DOHH2 (cell line): ENCODE measurements at regions not wholly inside any gene's neighbourhood (a gene's known extent, or its start where the extent isn't known, plus 50 kb on each side); places are given as distances from the start of the nearest gene placed in this dataset.

Experiments
- H3F3A ChIP-seq: fragments of 200-600 bp; sonication (generic), shearing (Covaris generic); 2 replicates; pipeline ENCODE4 v1.6.0; 2016; ENCODE audit warnings: antibody characterized with exemption, mild to moderate bottlenecking; ENCODE audit not compliant: control insufficient read depth, insufficient read depth
- H3K27ac ChIP-seq: fragments of 200-600 bp; sonication (generic); 2 replicates; pipeline ENCODE4 v1.5.1; 2014; ENCODE audit warnings: low read depth, mild to moderate bottlenecking, low read length, moderate library complexity
- H3K27me3 ChIP-seq: fragments of 200-600 bp; sonication (generic); 2 replicates; pipeline ENCODE4 v1.6.1; 2014; ENCODE audit warnings: mild to moderate bottlenecking, low read length, mixed read lengths; ENCODE audit not compliant: control insufficient read depth
- H3K36me3 ChIP-seq: fragments of 200-600 bp; sonication (generic); 2 replicates; pipeline ENCODE4 v1.6.1; 2014; ENCODE audit warnings: mild to moderate bottlenecking, low read length, moderate library complexity, mixed read lengths; ENCODE audit not compliant: control insufficient read depth
- H3K4me1 ChIP-seq: fragments of 200-600 bp; sonication (generic); 2 replicates; pipeline ENCODE4 v1.6.1; 2014; ENCODE audit warnings: mild to moderate bottlenecking, low read length, mixed read lengths; ENCODE audit not compliant: control insufficient read depth
- H3K4me2 ChIP-seq: fragments of 200-600 bp; sonication (generic); 2 replicates; pipeline ENCODE4 v1.6.0; 2014; ENCODE audit warnings: mild to moderate bottlenecking, low read length, moderate library complexity
- H3K4me3 ChIP-seq: fragments of 200-600 bp; sonication (generic); 2 replicates; pipeline ENCODE4 v1.5.1; 2014; ENCODE audit warnings: mild to moderate bottlenecking, low read length, mixed read lengths
- H3K79me2 ChIP-seq: fragments of 200-600 bp; sonication (generic); 2 replicates; pipeline ENCODE4 v1.6.1; 2014; ENCODE audit warnings: mild to moderate bottlenecking, low read length, mixed read lengths; ENCODE audit not compliant: control insufficient read depth
- H3K9me2 ChIP-seq: fragments of 200-600 bp; sonication (generic); replicated peaks from 2 replicates; pipeline ENCODE4 v1.6.1; 2014; ENCODE audit warnings: mild to moderate bottlenecking, low read length, mixed read lengths; ENCODE audit not compliant: control insufficient read depth
- H3K9me3 ChIP-seq: fragments of 200-600 bp; sonication (generic); 2 replicates; pipeline ENCODE4 v1.6.1; 2014; ENCODE audit warnings: antibody characterized with exemption, low read length, mixed read lengths; ENCODE audit not compliant: control insufficient read depth, insufficient read depth
- H4K20me1 ChIP-seq: fragments of 200-600 bp; sonication (generic); 2 replicates; pipeline ENCODE4 v1.6.0; 2014; ENCODE audit warnings: low read depth, mild to moderate bottlenecking, antibody characterized with exemption, low read length, moderate library complexity; ENCODE audit not compliant: control insufficient read depth, insufficient read depth
- EZH2phosphoT487 ChIP-seq: fragments of 200-600 bp; sonication (generic); IDR thresholded peaks from 2 replicates; pipeline ENCODE4 v1.6.1; 2017; ENCODE audit warnings: borderline replicate concordance, mild to moderate bottlenecking, antibody characterized with exemption, low read length, moderate library complexity, mixed read lengths
- TF ChIP-seq, protein P1 (sequence below): fragments of 200-600 bp; sonication (generic); IDR thresholded peaks from one replicate; pipeline ENCODE4 v1.5.1; 2014; ENCODE audit warnings: antibody characterized with exemption, mild to moderate bottlenecking, low read depth, low read length; ENCODE audit not compliant: poor library complexity, severe bottlenecking

DNA sequence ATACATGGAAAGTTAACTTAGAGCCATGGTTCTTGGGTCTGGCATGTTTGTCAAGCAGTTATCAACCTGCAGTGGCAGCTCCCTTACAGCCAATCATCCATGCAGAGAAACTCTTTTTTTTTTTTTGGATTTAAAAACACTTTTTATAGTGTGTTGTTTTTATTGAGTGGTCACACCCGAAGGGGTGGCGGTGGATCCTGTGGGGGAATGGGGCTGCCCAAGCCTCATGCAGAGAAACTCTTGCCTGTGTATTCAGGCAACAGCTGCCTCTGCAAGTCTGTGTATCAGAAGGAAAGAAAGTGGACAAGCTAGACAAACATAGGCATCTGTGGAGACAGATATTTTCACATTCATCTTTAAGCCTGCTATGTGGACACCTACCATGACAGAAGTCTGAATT, 104.8 kb downstream of the GLUL start:
- TF ChIP-seq EZH2phosphoT487, result no peak
- Histone ChIP-seq H3F3A (no peaks in the 10 kb centered on the region), H3K36me3 (no peaks in the 10 kb centered on the region), H3K4me2 (no peak overlapping the region), H3K9me3 (no peaks in the 10 kb centered on the region), H3K27ac (no peak overlapping the region), H3K79me2 (no peaks in the 10 kb centered on the region), H3K9me2 (no peaks in the 10 kb centered on the region), H3K4me3 (no peak overlapping the region), H3K27me3 (no peaks in the 10 kb centered on the region), H3K4me1 (no peaks in the 10 kb centered on the region), H4K20me1 (no peaks in the 10 kb centered on the region)

DNA sequence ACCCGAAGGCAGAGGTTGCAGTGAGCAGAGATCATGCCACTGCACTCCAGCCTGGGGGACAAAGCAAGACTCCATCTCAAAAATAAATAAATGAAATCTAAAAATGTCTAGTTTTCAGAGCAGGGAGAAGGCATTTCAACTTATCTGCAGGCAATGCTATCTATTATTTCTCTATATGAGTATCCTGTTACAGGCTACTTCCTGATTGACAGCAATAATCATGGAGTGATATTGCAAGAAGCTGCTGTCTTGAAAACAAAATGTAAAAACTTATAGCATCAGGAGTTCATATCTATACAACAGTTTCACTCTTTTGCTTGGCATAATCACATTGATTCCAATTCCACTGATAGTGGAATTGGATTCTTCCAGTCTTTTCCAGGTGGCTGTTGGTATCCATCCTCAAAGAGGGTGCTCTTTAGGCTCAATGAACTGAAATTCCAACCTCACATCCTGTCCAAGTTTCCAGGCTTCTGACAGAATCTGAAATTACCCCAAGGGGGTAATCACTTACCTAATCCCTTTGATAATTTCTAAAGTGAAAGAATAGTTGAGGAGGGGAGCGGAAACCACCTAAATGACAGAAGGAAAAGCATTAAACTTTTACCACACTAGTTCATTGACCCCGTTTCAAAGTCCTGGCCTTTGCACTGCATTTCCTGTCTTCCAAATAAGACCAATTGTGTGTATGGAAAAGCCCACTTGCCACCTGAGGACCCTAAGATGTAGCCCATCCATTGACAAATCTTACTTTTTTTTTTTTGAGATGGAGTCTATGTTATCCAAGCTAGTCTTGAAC, 107.6 kb downstream of the GLUL start:
- H3K79me2 ChIP-seq, result no peaks in the 10 kb centered on the region
- no peaks in the 10 kb centered on the region for H3K36me3 ChIP-seq
- H3K4me1 ChIP-seq, result no peaks in the 10 kb centered on the region
- no peaks in the 10 kb centered on the region for H4K20me1 ChIP-seq
- no peaks in the 10 kb centered on the region for H3K27me3 ChIP-seq
- H3K9me3 ChIP-seq, result no peaks in the 10 kb centered on the region
- no peak overlapping the region for H3K4me2 ChIP-seq
- H3K9me2 ChIP-seq, result no peaks in the 10 kb centered on the region
- TF ChIP-seq, protein P1, sequence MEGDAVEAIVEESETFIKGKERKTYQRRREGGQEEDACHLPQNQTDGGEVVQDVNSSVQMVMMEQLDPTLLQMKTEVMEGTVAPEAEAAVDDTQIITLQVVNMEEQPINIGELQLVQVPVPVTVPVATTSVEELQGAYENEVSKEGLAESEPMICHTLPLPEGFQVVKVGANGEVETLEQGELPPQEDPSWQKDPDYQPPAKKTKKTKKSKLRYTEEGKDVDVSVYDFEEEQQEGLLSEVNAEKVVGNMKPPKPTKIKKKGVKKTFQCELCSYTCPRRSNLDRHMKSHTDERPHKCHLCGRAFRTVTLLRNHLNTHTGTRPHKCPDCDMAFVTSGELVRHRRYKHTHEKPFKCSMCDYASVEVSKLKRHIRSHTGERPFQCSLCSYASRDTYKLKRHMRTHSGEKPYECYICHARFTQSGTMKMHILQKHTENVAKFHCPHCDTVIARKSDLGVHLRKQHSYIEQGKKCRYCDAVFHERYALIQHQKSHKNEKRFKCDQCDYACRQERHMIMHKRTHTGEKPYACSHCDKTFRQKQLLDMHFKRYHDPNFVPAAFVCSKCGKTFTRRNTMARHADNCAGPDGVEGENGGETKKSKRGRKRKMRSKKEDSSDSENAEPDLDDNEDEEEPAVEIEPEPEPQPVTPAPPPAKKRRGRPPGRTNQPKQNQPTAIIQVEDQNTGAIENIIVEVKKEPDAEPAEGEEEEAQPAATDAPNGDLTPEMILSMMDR, result no peak
- TF ChIP-seq EZH2phosphoT487, result no peak
- no peak overlapping the region for H3K4me3 ChIP-seq
- H3F3A ChIP-seq, result no peaks in the 10 kb centered on the region
- no peak overlapping the region for H3K27ac ChIP-seq

DNA sequence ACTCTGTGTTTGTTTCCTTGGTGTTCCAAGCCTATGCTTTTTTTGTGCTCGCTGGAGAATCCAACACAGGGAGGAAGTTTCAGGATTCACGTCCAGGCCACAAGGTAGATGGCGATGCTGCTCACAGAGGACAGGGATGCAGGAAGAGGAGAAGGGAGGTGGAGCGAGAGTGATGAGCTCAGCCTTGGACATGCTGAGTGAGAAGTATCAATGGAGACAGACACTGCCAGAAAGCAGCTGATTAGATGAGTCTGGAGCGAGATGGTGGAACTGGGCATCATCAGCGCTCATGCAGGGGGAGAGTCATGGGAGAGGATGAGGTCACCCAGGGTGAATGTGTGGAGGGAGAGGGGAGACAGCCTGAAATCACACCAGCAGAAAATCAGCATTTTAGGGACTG, 110.0 kb downstream of the GLUL start:
- H3K27ac ChIP-seq, result no peak overlapping the region
- H3F3A ChIP-seq, result no peaks in the 10 kb centered on the region
- no peaks in the 10 kb centered on the region for H3K79me2 ChIP-seq
- no peak overlapping the region for H3K4me3 ChIP-seq
- no peak for TF ChIP-seq EZH2phosphoT487
- TF ChIP-seq, protein P1, result no peak
- H3K9me3 ChIP-seq, result no peaks in the 10 kb centered on the region
- H3K4me1 ChIP-seq, result no peaks in the 10 kb centered on the region
- H3K4me2 ChIP-seq, result no peak overlapping the region
- no peaks in the 10 kb centered on the region for H4K20me1 ChIP-seq
- H3K27me3 ChIP-seq, result no peaks in the 10 kb centered on the region
- no peaks in the 10 kb centered on the region for H3K36me3 ChIP-seq
- no peaks in the 10 kb centered on the region for H3K9me2 ChIP-seq

DNA sequence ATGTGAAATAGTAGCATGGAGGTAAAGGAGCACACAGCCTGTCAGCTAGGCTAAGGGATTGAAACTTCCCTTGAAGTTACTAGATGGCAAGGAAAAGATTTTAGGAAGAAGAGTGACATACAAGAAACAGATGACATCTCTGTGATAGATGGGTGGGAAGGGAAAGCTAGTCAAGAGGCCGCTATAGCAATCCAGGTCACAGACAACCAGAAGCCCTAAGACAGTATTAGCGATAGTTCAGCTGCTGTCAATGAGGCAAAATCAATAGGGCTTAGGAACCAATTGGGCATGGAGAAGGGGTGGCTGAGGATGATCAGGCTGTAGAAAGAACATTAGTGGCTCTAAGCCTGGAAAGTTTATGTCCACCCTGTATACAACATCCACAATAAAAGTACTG, 111.1 kb downstream of the GLUL start:
- Histone ChIP-seq H3F3A (no peaks in the 10 kb centered on the region), H3K4me1 (no peaks in the 10 kb centered on the region), H4K20me1 (no peaks in the 10 kb centered on the region), H3K4me2 (no peak overlapping the region), H3K27me3 (no peaks in the 10 kb centered on the region), H3K27ac (no peak overlapping the region), H3K36me3 (no peaks in the 10 kb centered on the region), H3K79me2 (no peaks in the 10 kb centered on the region), H3K9me3 (no peaks in the 10 kb centered on the region), H3K4me3 (no peak overlapping the region), H3K9me2 (no peaks in the 10 kb centered on the region)
- TF ChIP-seq, protein P1, result no peak
- TF ChIP-seq EZH2phosphoT487, result no peak
